ENCODE measurements at regions not wholly inside any gene's neighbourhood (a gene's known extent, or its start where the extent isn't known, plus 50 kb on each side); places are given as distances from the start of the nearest gene placed in this dataset.

- TF ChIP-seq FOXA2 (IDR thresholded peaks at IDR 0.05) (no peak), GABPA (IDR thresholded peaks at IDR 0.05 in 1 of 2, conservative IDR thresholded peaks at IDR 0.05 in 1 of 2) (no peak)
Measured at GRCh38 chr6:160921095-160921494, 70.5 kb upstream of the MAP3K4 start.

GRCh38 chr6:160926281-160927276 lies 65.0 kb upstream of the MAP3K4 start:
- Histone ChIP-seq H3K27me3 (ENCODE audit: control insufficient read depth in 4 of 4, insufficient read depth in 4 of 4, low read length in 3 of 4) (no peaks in the 10 kb centered on the region), H3K4me1 (ENCODE audit: control insufficient read depth in 4 of 4, insufficient read depth in 4 of 4, low read length in 3 of 4) (peaks cover 0 to 11% (median 5%) of the 10 kb centered on the region in 4 donors), H3K9ac (ENCODE audit: low read depth in 1 of 2, low read length in 2 of 2) (no peak overlapping the region), H3K4me3 (ENCODE audit: low read depth in 1 of 3, low read length in 3 of 3) (no peak overlapping the region), H3K27ac (ENCODE audit: low read depth in 1 of 2, low read length in 2 of 2) (no peak overlapping the region), H3K9me3 (ENCODE audit: control insufficient read depth in 4 of 4, low read length in 3 of 4) (no peaks in the 10 kb centered on the region), H3K36me3 (ENCODE audit: control insufficient read depth in 4 of 4, insufficient read depth in 3 of 4, low read depth in 1 of 4, low read length in 3 of 4) (no peaks in the 10 kb centered on the region)
- TF ChIP-seq FOXA2 (IDR thresholded peaks at IDR 0.05): no peak
- TF ChIP-seq ATF3 (IDR thresholded peaks at IDR 0.05): no peak
- no peak for TF ChIP-seq CTCF (IDR thresholded peaks at IDR 0.05; ENCODE audit: low read depth, low read length, missing input control)
- no peak for TF ChIP-seq RAD21 (IDR thresholded peaks at IDR 0.05)
- no peak for TF ChIP-seq ZBTB33 (IDR thresholded peaks at IDR 0.05)
- no peak for TF ChIP-seq MAX (IDR thresholded peaks at IDR 0.05)
- TF ChIP-seq JUND (IDR thresholded peaks at IDR 0.05): no peak
- TF ChIP-seq NR2F2 (IDR thresholded peaks at IDR 0.05): no peak
- TF ChIP-seq YY1 (IDR thresholded peaks at IDR 0.05): no peak
- no peak for TF ChIP-seq EGR1 (IDR thresholded peaks at IDR 0.05; ENCODE audit: low read depth in 2 of 2)
- TF ChIP-seq GABPA (IDR thresholded peaks at IDR 0.05 in 1 of 2, conservative IDR thresholded peaks at IDR 0.05 in 1 of 2): no peak
- no peak for DNase-seq (ENCODE audit: low spot score)
- WGBS: 90% methylated on average over 29 of the region's 29 CpGs

More at GRCh38 chr6:160921095-160921494, 70.5 kb upstream of the MAP3K4 start:
- no peak overlapping the region for H3K9ac ChIP-seq (ENCODE audit: low read depth in 1 of 2, low read length in 2 of 2)
- H3K27ac ChIP-seq (ENCODE audit: low read depth in 1 of 2, low read length in 2 of 2): no peak overlapping the region
- DNase-seq (ENCODE audit: low spot score): no peak
- H3K9me3 ChIP-seq (ENCODE audit: control insufficient read depth in 4 of 4, low read length in 3 of 4): no peaks in the 10 kb centered on the region
- H3K36me3 ChIP-seq (ENCODE audit: control insufficient read depth in 4 of 4, insufficient read depth in 3 of 4, low read depth in 1 of 4, low read length in 3 of 4): no peaks in the 10 kb centered on the region
- H3K4me3 ChIP-seq (ENCODE audit: low read depth in 1 of 3, low read length in 3 of 3): no peak overlapping the region
- WGBS: 81% methylated on average over 3 of the region's 3 CpGs
- no peaks in the 10 kb centered on the region for H3K27me3 ChIP-seq (ENCODE audit: control insufficient read depth in 4 of 4, insufficient read depth in 4 of 4, low read length in 3 of 4)
- H3K4me1 ChIP-seq (ENCODE audit: control insufficient read depth in 4 of 4, insufficient read depth in 4 of 4, low read length in 3 of 4): peaks cover 0 to 21% (median 16%) of the 10 kb centered on the region in 4 donors

- WGBS: 88% methylated on average over 2 of the region's 2 CpGs
Measured at GRCh38 chr6:160927416-160927815, 64.2 kb upstream of the MAP3K4 start.

More at GRCh38 chr6:160927416-160927815, 64.2 kb upstream of the MAP3K4 start:
- no peak overlapping the region for H3K4me3 ChIP-seq (ENCODE audit: low read depth in 1 of 3, low read length in 3 of 3)
- no peak for TF ChIP-seq NR2F2 (IDR thresholded peaks at IDR 0.05)
- TF ChIP-seq RXRA (IDR thresholded peaks at IDR 0.05): no peak
- TF ChIP-seq ZBTB33 (IDR thresholded peaks at IDR 0.05): no peak
- no peak for TF ChIP-seq JUND (IDR thresholded peaks at IDR 0.05)
- TF ChIP-seq MAX (IDR thresholded peaks at IDR 0.05): no peak
- no peak for TF ChIP-seq FOXA2 (IDR thresholded peaks at IDR 0.05)
- TF ChIP-seq YY1 (IDR thresholded peaks at IDR 0.05): no peak
- TF ChIP-seq HNF4G (IDR thresholded peaks at IDR 0.05): no peak
- TF ChIP-seq ATF3 (IDR thresholded peaks at IDR 0.05): no peak
- H3K9me3 ChIP-seq (ENCODE audit: control insufficient read depth in 4 of 4, low read length in 3 of 4): no peaks in the 10 kb centered on the region
- peaks cover 0 to 11% (median 5%) of the 10 kb centered on the region in 4 donors for H3K4me1 ChIP-seq (ENCODE audit: control insufficient read depth in 4 of 4, insufficient read depth in 4 of 4, low read length in 3 of 4)
- DNase-seq (ENCODE audit: low spot score): no peak
- H3K27ac ChIP-seq (ENCODE audit: low read depth in 1 of 2, low read length in 2 of 2): no peak overlapping the region
- H3K36me3 ChIP-seq (ENCODE audit: control insufficient read depth in 4 of 4, insufficient read depth in 3 of 4, low read depth in 1 of 4, low read length in 3 of 4): no peaks in the 10 kb centered on the region
- H3K27me3 ChIP-seq (ENCODE audit: control insufficient read depth in 4 of 4, insufficient read depth in 4 of 4, low read length in 3 of 4): no peaks in the 10 kb centered on the region
- H3K9ac ChIP-seq (ENCODE audit: low read depth in 1 of 2, low read length in 2 of 2): no peak overlapping the region
